IMR-90 (cell line): ENCODE measurements at regions not wholly inside any gene's neighbourhood (a gene's known extent, or its start where the extent isn't known, plus 50 kb on each side); places are given as distances from the start of the nearest gene placed in this dataset.

ENCODE experiments used
- CHD1 ChIP-seq: IDR thresholded peaks from 2 replicates; pipeline ENCODE4 v1.6.1; 2012; ENCODE audit warnings: low read depth, low read length, improper control_type of control experiment
- RAD21 ChIP-seq: IDR thresholded peaks from 2 replicates; pipeline ENCODE4 v1.6.1; 2012; ENCODE audit warnings: low read length, improper control_type of control experiment
- RFX5 ChIP-seq: IDR thresholded peaks from 2 replicates; pipeline ENCODE4 v1.8.0; 2012; ENCODE audit warnings: low read depth, mild to moderate bottlenecking, low read length, moderate library complexity
- TF ChIP-seq, protein P1 (sequence below): conservative IDR thresholded peaks from 2 replicates; pipeline ENCODE4 v1.5.1; 2012; ENCODE audit warnings: mild to moderate bottlenecking, low read depth, low read length, improper control_type of control experiment

GRCh38 chr2:71861186-71862160 is 286.2 kb downstream of the CYP26B1 start:
- TF ChIP-seq RFX5, result no peak
- TF ChIP-seq, protein P1, sequence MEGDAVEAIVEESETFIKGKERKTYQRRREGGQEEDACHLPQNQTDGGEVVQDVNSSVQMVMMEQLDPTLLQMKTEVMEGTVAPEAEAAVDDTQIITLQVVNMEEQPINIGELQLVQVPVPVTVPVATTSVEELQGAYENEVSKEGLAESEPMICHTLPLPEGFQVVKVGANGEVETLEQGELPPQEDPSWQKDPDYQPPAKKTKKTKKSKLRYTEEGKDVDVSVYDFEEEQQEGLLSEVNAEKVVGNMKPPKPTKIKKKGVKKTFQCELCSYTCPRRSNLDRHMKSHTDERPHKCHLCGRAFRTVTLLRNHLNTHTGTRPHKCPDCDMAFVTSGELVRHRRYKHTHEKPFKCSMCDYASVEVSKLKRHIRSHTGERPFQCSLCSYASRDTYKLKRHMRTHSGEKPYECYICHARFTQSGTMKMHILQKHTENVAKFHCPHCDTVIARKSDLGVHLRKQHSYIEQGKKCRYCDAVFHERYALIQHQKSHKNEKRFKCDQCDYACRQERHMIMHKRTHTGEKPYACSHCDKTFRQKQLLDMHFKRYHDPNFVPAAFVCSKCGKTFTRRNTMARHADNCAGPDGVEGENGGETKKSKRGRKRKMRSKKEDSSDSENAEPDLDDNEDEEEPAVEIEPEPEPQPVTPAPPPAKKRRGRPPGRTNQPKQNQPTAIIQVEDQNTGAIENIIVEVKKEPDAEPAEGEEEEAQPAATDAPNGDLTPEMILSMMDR, result no peak
- TF ChIP-seq RAD21, result no peak
- no peak for TF ChIP-seq CHD1
